HFF-Myc (cell line): ENCODE measurements at regions not wholly inside any gene's neighbourhood (a gene's known extent, or its start where the extent isn't known, plus 50 kb on each side); places are given as distances from the start of the nearest gene placed in this dataset.

ENCODE experiments used
- DNase-seq: peaks from one replicate; pipeline ENCODE4 v3.0.0-alpha.2; 2011; ENCODE audit warnings: low read depth; ENCODE audit errors: extremely low read depth
- H3K4me3 ChIP-seq: replicated peaks from 2 replicates; pipeline ENCODE4 v1.5.1; 2011; ENCODE audit warnings: low read depth, mild to moderate bottlenecking, control low read depth, low read length
- TF ChIP-seq, protein P1 (sequence below): IDR thresholded peaks from 2 replicates; pipeline ENCODE4 v1.5.1; 2012; ENCODE audit warnings: mild to moderate bottlenecking, low read depth, low read length, control low read depth; ENCODE audit errors: missing control alignments

DNA sequence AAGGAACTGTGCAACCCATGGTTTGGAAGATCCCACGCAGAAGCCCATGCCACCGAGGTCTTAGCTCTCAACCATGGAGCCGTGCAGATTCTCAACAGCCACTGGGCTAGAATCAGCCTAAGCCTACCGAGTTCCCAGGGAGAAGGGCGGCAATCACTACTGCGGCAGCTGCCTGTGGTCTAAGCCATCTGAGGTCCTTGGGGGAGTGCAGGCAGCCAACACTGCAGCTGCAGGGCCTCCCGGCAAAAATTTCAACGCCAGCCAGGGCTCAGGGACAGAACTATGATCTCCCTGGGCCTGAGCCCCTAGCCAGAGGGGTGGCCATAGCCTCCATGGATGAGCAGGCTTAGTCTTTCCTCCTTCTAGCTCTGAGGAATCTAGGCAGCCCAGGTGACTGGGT lies 156.8 kb upstream of the CLEC14A start:
- no peak overlapping the region for H3K4me3 ChIP-seq
- DNase-seq, result no peak
- TF ChIP-seq, protein P1, sequence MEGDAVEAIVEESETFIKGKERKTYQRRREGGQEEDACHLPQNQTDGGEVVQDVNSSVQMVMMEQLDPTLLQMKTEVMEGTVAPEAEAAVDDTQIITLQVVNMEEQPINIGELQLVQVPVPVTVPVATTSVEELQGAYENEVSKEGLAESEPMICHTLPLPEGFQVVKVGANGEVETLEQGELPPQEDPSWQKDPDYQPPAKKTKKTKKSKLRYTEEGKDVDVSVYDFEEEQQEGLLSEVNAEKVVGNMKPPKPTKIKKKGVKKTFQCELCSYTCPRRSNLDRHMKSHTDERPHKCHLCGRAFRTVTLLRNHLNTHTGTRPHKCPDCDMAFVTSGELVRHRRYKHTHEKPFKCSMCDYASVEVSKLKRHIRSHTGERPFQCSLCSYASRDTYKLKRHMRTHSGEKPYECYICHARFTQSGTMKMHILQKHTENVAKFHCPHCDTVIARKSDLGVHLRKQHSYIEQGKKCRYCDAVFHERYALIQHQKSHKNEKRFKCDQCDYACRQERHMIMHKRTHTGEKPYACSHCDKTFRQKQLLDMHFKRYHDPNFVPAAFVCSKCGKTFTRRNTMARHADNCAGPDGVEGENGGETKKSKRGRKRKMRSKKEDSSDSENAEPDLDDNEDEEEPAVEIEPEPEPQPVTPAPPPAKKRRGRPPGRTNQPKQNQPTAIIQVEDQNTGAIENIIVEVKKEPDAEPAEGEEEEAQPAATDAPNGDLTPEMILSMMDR, result no peak

DNA sequence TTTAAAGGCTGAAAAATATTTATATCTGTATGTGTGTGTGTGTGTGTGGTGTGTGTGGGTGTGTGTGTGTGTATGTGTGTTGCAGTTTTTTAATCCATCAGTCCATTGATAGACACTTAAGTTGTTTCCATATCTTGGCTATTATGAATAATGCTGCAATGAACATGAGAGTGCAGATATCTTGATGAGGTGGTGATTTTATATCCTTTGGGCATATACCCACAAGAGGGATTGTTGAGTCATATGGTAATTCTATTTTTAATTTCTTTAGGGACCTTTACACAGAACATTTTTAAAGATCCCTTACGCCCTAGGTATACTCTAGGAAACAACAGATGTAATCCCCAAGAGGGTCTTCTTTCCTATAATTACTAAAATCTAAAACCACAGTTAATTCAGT lies 154.5 kb upstream of the CLEC14A start:
- no peak for DNase-seq
- TF ChIP-seq, protein P1, result no peak
- H3K4me3 ChIP-seq, result no peak overlapping the region

DNA sequence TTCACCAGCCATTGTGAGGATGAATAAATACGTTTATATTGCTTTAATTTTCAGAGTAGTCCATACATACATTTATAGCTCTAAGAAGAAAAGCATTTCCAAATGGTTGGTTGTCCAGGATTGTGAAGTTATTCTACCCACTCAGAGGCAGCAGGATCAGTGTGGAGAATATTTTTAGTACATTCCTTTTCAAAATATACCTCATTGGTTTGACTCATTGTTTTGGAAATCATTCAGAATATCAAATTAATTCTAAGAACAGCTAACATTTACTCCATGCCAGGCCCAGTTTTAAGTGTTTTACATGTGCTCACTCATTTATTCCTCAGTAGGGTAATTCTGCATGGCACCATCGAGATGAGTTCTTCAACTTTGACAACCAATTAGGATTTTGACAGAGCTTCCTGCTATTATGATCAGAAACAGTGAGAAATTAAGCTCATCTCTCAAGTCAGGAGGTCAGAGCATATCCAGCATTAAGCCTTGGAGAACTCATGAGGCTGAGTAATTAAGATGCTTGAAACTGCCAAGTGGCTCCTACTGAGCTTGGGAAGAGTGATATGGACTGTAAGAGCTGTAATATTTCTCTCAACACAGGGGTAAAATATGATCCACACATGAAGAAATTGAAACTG lies 153.3 kb upstream of the CLEC14A start:
- no peak overlapping the region for H3K4me3 ChIP-seq
- DNase-seq, result no peak
- TF ChIP-seq, protein P1, result no peak

DNA sequence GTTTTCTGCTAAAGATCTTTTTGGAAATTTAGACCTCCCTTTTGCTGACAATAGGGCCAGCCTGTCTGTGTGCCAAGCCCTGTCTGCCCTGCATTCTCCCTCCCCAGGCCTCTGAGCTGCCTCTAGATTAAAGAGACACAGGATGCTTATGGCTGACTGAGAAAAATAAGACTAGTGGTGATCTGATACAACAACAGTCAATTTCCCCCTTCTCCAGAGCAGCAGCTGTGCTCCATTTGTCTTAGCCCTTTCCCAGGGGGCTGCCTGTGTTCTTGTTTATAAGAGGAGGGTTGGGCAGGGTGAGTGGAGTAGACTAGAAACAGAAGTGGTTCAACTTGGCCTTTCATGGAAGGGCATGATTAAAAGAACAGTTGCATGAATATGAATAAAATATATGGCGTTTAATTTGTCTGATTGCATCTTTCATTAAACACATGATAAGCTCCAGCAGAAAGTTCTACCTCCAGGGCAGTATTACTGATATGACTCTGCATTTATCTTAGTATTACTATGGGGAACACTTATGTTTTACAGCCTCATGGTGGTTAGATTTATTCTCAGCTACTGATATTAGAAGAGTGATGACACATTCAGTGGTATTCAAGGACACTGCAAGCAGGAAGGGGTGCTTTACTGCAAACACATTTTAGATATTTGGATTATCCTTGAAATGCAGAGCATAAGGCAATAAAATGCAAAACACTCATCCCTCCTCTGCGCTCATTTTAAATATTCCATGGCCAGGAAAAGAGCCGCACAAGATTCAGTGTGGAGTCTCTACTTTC lies 150.2 kb upstream of the CLEC14A start:
- TF ChIP-seq, protein P1, result peak; percentile 15
- H3K4me3 ChIP-seq, result no peak overlapping the region
- no peak for DNase-seq

DNA sequence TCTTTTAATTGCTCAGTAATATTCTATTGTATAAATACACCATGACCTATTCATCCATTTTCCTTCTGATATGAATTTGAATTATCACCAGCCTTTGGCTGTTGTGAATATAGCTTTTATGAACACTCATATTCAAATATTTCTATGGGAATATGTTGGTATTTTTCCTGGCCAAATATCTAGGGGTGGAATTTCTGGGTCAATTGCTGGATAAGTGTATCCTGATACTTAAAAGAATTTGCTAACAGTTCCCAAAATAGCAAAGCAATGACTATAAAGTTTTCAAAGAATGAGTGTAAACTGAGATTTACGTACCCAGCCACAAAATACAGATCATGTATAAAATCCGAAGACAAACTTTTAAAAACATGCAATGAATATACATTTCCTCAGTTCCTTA lies 148.7 kb upstream of the CLEC14A start:
- TF ChIP-seq, protein P1, result no peak
- H3K4me3 ChIP-seq, result no peak overlapping the region
- DNase-seq, result no peak

DNA sequence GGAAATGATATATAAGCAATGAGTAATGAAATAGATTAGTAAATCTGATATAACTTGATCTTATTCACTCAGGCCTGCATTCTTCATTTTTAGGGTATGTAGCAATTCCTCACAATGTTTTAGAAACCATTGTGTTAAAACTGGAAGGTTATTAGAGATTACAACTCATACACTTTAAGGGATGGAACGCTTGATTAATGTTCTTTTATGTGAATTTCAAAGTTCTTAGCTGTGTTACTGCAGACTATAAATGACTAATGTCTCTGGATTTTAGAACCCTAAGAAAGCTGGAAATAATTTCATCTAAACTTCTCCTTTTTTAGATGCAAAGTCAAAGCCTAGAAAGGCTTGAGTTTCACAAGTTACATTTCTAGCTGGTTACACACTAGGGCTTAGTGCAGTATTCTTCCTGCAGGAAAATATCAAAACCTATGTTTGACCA lies 148.2 kb upstream of the CLEC14A start:
- TF ChIP-seq, protein P1, result no peak
- DNase-seq, result no peak
- H3K4me3 ChIP-seq, result no peak overlapping the region
